ENCODE measurements at regions not wholly inside any gene's neighbourhood (a gene's known extent, or its start where the extent isn't known, plus 50 kb on each side); places are given as distances from the start of the nearest gene placed in this dataset.

GRCh38 chr13:72174549-72174948 is 307.5 kb upstream of the DACH1 start:
- no peak for DNase-seq
- TF ChIP-seq GATA1 (IDR thresholded peaks at IDR 0.05; ENCODE audit: low read depth, low read length): no peak

DNA sequence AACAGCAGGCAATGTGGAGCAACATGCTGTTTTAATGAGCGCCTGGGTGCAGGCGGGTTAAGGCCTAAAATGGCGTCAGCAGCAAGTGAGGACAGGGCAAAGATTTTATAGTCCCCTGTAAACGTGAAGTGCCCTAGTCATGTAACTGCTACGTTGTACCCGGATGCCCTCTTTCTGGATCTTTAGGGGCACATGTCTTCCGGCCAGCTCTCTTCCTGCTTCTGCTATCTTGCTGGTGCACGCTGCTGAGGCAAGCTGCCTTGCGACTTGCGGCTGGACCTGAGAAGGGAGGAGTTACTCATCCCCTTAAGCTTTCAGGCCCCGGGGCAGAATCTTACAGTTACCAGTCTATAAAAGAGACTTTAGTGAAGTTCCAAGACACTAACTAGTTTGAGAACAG is 303.6 kb upstream of the DACH1 start:
- DNase-seq: no peak
- TF ChIP-seq POLR2A (IDR thresholded peaks at IDR 0.05; ENCODE audit: low read length) (no peak), GATA1 (IDR thresholded peaks at IDR 0.05; ENCODE audit: low read depth, low read length) (no peak)

GRCh38 chr13:72168126-72168855 is 301.3 kb upstream of the DACH1 start:
- no peak for DNase-seq
- TF ChIP-seq POLR2A (IDR thresholded peaks at IDR 0.05; ENCODE audit: low read length): no peak
- TF ChIP-seq GATA1 (IDR thresholded peaks at IDR 0.05; ENCODE audit: low read depth, low read length): no peak

GRCh38 chr13:72166102-72166650 is 299.2 kb upstream of the DACH1 start:
- peak in 1 of 2 experiments; percentile 4 for DNase-seq
- TF ChIP-seq GATA1 (IDR thresholded peaks at IDR 0.05; ENCODE audit: low read depth, low read length) (no peak), POLR2A (IDR thresholded peaks at IDR 0.05; ENCODE audit: low read length) (no peak)

- TF ChIP-seq POLR2A (IDR thresholded peaks at IDR 0.05; ENCODE audit: low read length) (no peak), GATA1 (IDR thresholded peaks at IDR 0.05; ENCODE audit: low read depth, low read length) (no peak)
- DNase-seq: no peak
Observed at GRCh38 chr13:72165276-72165675, 298.3 kb upstream of the DACH1 start.

- no peak for TF ChIP-seq GATA1 (IDR thresholded peaks at IDR 0.05; ENCODE audit: low read depth, low read length)
- no peak for TF ChIP-seq POLR2A (IDR thresholded peaks at IDR 0.05; ENCODE audit: low read length)
- DNase-seq: no peak
Observed at GRCh38 chr13:72164811-72165210, 297.8 kb upstream of the DACH1 start.

- TF ChIP-seq POLR2A (IDR thresholded peaks at IDR 0.05; ENCODE audit: low read length) (no peak), GATA1 (IDR thresholded peaks at IDR 0.05; ENCODE audit: low read depth, low read length) (no peak)
- DNase-seq: no peak
Observed at GRCh38 chr13:72163678-72164077, 296.7 kb upstream of the DACH1 start.

DNA sequence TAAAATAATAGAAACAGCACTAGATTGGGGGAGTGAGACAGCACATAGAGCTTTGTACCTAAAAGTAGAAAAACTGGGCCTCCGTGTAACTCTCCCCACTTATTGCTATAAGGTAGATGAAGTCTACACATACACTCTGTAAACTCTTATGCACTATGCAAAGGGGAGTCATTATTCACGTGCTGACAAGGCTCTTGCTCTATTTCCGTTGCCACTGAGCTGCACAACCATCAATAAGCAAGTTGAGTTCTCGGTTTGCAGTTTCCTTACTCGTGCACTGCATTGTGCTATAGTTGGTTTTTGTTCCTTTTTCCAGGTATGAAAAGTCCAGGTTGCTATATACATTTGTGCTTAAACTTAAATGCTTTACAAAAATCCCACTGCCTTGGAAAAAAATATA is 294.0 kb upstream of the DACH1 start:
- DNase-seq: no peak
- TF ChIP-seq POLR2A (IDR thresholded peaks at IDR 0.05; ENCODE audit: low read length) (no peak), GATA1 (IDR thresholded peaks at IDR 0.05; ENCODE audit: low read depth, low read length) (no peak)

GRCh38 chr13:72156760-72157159 is 289.8 kb upstream of the DACH1 start:
- no peak for DNase-seq

GRCh38 chr13:72153272-72153671 is 286.3 kb upstream of the DACH1 start:
- no peak for DNase-seq
- TF ChIP-seq POLR2A (IDR thresholded peaks at IDR 0.05; ENCODE audit: low read length) (no peak), GATA1 (IDR thresholded peaks at IDR 0.05; ENCODE audit: low read depth, low read length) (no peak)

More at GRCh38 chr13:72156760-72157159, 289.8 kb upstream of the DACH1 start:
- TF ChIP-seq POLR2A (IDR thresholded peaks at IDR 0.05; ENCODE audit: low read length) (no peak), GATA1 (IDR thresholded peaks at IDR 0.05; ENCODE audit: low read depth, low read length) (no peak)

GRCh38 chr13:72151241-72151640 is 284.2 kb upstream of the DACH1 start:
- no peak for DNase-seq

GRCh38 chr13:72150502-72150901 is 283.5 kb upstream of the DACH1 start:
- TF ChIP-seq POLR2A (IDR thresholded peaks at IDR 0.05; ENCODE audit: low read length) (no peak), GATA1 (IDR thresholded peaks at IDR 0.05; ENCODE audit: low read depth, low read length) (no peak)
- DNase-seq: no peak

More at GRCh38 chr13:72151241-72151640, 284.2 kb upstream of the DACH1 start:
- TF ChIP-seq POLR2A (IDR thresholded peaks at IDR 0.05; ENCODE audit: low read length): no peak
- no peak for TF ChIP-seq GATA1 (IDR thresholded peaks at IDR 0.05; ENCODE audit: low read depth, low read length)

GRCh38 chr13:72149701-72150100 is 282.7 kb upstream of the DACH1 start:
- no peak for DNase-seq
- TF ChIP-seq GATA1 (IDR thresholded peaks at IDR 0.05; ENCODE audit: low read depth, low read length) (no peak), POLR2A (IDR thresholded peaks at IDR 0.05; ENCODE audit: low read length) (no peak)

- DNase-seq: no peak
- TF ChIP-seq POLR2A (IDR thresholded peaks at IDR 0.05; ENCODE audit: low read length): no peak
- TF ChIP-seq GATA1 (IDR thresholded peaks at IDR 0.05; ENCODE audit: low read depth, low read length): no peak
Observed at GRCh38 chr13:72146816-72147215, 279.8 kb upstream of the DACH1 start.

- TF ChIP-seq GATA1 (IDR thresholded peaks at IDR 0.05; ENCODE audit: low read depth, low read length): no peak
- DNase-seq: no peak
Observed at GRCh38 chr13:72145383-72145782, 278.4 kb upstream of the DACH1 start.

Measured in erythroblast (primary cell).